ENCODE measurements at regions not wholly inside any gene's neighbourhood (a gene's known extent, or its start where the extent isn't known, plus 50 kb on each side); places are given as distances from the start of the nearest gene placed in this dataset.
A peak's percentile ranks its signal among the peaks of the same experiment; 100 is the strongest.

- TF ChIP-seq CTCF (IDR thresholded peaks at IDR 0.05) (peak in 5 of 7 experiments; percentile 41 to 68 (median 58)), POLR2AphosphoS5 (IDR thresholded peaks at IDR 0.05) (peak in 1 of 3 donors; percentile 40)
Measured at GRCh38 chr12:59403259-59403932, 192.4 kb upstream of the SLC16A7 start.

Measured in stomach (tissue), 4 donors.